GM13976 (cell line): ENCODE measurements at regions not wholly inside any gene's neighbourhood (a gene's known extent, or its start where the extent isn't known, plus 50 kb on each side); places are given as distances from the start of the nearest gene placed in this dataset.

ENCODE experiments used
- DNase-seq: peaks from one replicate; pipeline ENCODE4 v3.0.0; 2012; ENCODE audit warnings: low spot score
- CTCF ChIP-seq: IDR thresholded peaks from 2 replicates; pipeline ENCODE4 v1.5.1; 2012; ENCODE audit warnings: borderline replicate concordance, mild to moderate bottlenecking; ENCODE audit not compliant: insufficient read depth; ENCODE audit errors: extremely low read depth, missing control alignments, control extremely low read depth
- in situ Hi-C: fragments of 300-500 bp; cut with MboI; formaldehyde crosslinking; loops from one replicate; pipeline ENCODE4 v1.12.0; 2022; ENCODE audit warnings: low sequenced_read_pairs, mixed read lengths, inconsistent platforms; ENCODE audit not compliant: unreplicated experiment

- in situ Hi-C loops, result no loop called here
- no peak for TF ChIP-seq CTCF
- DNase-seq, result no peak
These were observed 358.5 kb downstream of the TBC1D4 start for GRCh38 chr13:75123428-75123827.

DNA sequence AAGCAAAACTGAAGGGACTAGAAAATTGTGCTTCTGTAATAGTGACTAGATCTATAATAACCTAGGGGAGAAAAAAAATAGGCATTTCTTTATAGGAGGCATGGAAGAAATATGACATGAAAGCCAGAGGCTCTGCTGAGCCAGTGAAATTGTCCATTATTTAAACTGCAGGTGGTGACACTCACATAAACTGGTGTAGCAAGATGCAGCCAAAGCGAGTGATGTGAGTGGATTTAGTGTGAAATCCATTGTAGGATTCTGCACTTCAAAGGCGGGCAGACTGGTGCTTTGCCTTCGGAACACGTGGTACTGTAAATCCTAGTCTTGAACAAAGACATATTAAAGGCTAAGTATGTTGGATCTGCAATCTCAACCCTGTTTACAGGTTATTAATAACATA lies 361.9 kb downstream of the TBC1D4 start:
- no peak for TF ChIP-seq CTCF

GRCh38 chr13:75115171-75115570 lies 366.8 kb downstream of the TBC1D4 start:
- DNase-seq, result no peak
- no peak for TF ChIP-seq CTCF
- in situ Hi-C loops, result no loop called here

More for the DNA sequence above, 361.9 kb downstream of the TBC1D4 start:
- DNase-seq, result no peak
- in situ Hi-C loops, result no loop called here

GRCh38 chr13:75103976-75104375 lies 378.0 kb downstream of the TBC1D4 start:
- TF ChIP-seq CTCF, result no peak
- in situ Hi-C loops, result no loop called here
- DNase-seq, result no peak

GRCh38 chr13:75102001-75102716 lies 379.8 kb downstream of the TBC1D4 start:
- in situ Hi-C loops, result no loop called here
- no peak for DNase-seq

DNA sequence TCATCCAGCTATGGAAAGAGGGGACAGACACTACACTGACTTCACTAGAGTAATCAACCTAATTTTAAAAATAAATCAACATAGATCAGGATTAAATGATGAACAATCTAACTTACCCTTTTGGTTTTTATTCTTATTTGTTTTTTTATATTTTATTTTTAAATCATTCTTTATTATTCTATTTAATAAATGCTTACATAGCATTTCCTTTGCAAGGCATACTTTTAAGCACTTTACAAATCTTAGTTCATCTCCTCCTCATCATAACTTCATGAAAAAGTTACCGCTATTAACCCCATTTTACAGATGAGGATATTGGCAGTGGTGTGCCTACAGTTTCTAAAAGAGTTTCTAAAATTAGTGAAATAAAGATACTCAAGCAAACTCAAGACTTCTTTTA lies 380.6 kb downstream of the TBC1D4 start:
- TF ChIP-seq CTCF, result no peak
- in situ Hi-C loops, result no loop called here
- no peak for DNase-seq

More at GRCh38 chr13:75102001-75102716, 379.8 kb downstream of the TBC1D4 start:
- no peak for TF ChIP-seq CTCF
